H1 (cell line): ENCODE measurements at regions not wholly inside any gene's neighbourhood (a gene's known extent, or its start where the extent isn't known, plus 50 kb on each side); places are given as distances from the start of the nearest gene placed in this dataset.

Experiments
- BACH1 ChIP-seq: IDR thresholded peaks from 2 replicates; pipeline ENCODE4 v1.6.1; 2012; ENCODE audit warnings: low read length, improper control_type of control experiment
- BRCA1 ChIP-seq: IDR thresholded peaks from 2 replicates; pipeline ENCODE4 v1.6.1; 2012; ENCODE audit warnings: low read depth, low read length, improper control_type of control experiment
- CBX8 ChIP-seq: fragments of 300-800, 300-1000 bp; sonication (generic); IDR thresholded peaks from 2 replicates; pipeline ENCODE4 v1.7.1; 2016; ENCODE audit warnings: low read depth, low read length, borderline replicate concordance
- EP300 ChIP-seq, 2 experiments: IDR thresholded peaks; 1 replicate in 1 of 2; 2 replicates in 1 of 2; pipeline ENCODE4 v1.6.1; 2011 to 2012; ENCODE audit warnings: low read depth in 2 of 2, low read length in 2 of 2, mild to moderate bottlenecking in 2 of 2, borderline replicate concordance in 1 of 2, inconsistent platforms in 1 of 2, moderate library complexity in 1 of 2
- RBBP5 ChIP-seq: IDR thresholded peaks from 2 replicates; pipeline ENCODE4 v1.7.1; 2012; ENCODE audit warnings: low read depth, mild to moderate bottlenecking, inconsistent platforms, low read length, moderate library complexity, borderline replicate concordance
- RXRA ChIP-seq: IDR thresholded peaks from 2 replicates; pipeline ENCODE4 v1.6.1; 2011; ENCODE audit warnings: low read depth, mild to moderate bottlenecking, low read length, moderate library complexity; ENCODE audit not compliant: insufficient read depth
- SIX5 ChIP-seq: IDR thresholded peaks from 2 replicates; pipeline ENCODE4 v1.6.1; 2011; ENCODE audit warnings: mild to moderate bottlenecking, low read depth, low read length
- SP1 ChIP-seq: IDR thresholded peaks from 2 replicates; pipeline ENCODE4 v1.6.1; 2011; ENCODE audit warnings: low read depth, low read length
- SRF ChIP-seq: IDR thresholded peaks from 2 replicates; pipeline ENCODE4 v1.6.1; 2011; ENCODE audit warnings: mild to moderate bottlenecking, low read depth, low read length, moderate library complexity
- TAF7 ChIP-seq: optimal IDR thresholded peaks from 2 replicates; pipeline ENCODE3; 2011; ENCODE audit warnings: low read depth, mild to moderate bottlenecking, inconsistent platforms, low read length, moderate library complexity, borderline replicate concordance

DNA sequence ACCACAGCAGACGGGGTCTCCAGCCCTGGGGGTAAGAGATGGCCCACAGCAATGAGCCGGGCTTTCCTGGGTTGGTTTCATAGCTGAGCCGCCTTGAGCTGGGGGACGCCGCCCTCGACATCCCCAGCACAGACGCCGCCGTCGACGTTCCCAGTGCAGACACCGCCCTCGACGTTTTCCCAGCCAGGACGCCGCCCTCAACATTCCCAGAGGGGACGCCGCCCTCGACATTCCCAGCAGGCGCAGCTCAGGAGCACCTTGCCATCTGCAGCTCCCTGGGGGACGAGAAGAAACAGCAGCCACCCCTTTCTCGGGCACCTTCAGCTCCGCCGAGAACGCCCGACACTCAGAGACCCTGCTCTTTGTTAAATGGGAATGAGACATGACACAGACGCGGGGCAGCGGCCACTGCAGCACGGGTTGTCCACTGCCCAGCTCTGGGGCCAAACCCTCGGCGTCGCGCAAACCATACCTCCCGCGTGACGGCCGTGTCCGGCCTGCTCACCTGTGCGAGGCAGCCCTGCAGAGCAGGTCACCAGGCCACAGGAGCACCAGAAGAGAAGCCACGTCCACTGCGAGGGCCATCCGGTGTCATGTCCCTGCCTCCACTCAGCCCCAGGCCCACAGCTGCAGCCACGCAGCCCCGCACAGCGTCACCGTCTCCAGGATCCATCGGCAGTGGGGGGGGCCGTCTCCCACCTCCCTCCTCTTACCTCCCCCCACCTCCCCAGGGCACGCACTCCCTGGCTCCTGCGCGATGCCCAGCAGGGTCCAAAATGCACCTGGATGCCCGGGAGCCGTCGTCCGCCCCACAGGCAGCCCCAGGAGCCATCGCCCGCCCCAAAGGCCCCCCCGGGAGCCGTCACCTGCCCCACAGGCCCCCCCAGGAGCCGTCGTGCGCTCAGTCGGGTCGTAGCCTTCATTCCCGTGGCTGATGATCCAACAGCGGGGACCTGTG, 77.4 kb upstream of the GALNT9 start (continued):
- TF ChIP-seq RBBP5: no peak
- no peak for TF ChIP-seq RXRA
- TF ChIP-seq EP300 (IDR thresholded peaks at IDR 0.05; ENCODE audit: borderline replicate concordance in 1 of 2, low read depth in 2 of 2, low read length in 2 of 2): no peak
- no peak for TF ChIP-seq SIX5
- TF ChIP-seq SP1: no peak
- TF ChIP-seq TAF7: no peak
- TF ChIP-seq SRF: no peak
- TF ChIP-seq BACH1: no peak
- TF ChIP-seq BRCA1: no peak
- no peak for TF ChIP-seq CBX8
